ENCODE measurements at regions not wholly inside any gene's neighbourhood (a gene's known extent, or its start where the extent isn't known, plus 50 kb on each side); places are given as distances from the start of the nearest gene placed in this dataset.

GRCh38 chr7:16084370-16084769 lies 337.0 kb downstream of the CRPPA start:
- no peak for DNase-seq

DNA sequence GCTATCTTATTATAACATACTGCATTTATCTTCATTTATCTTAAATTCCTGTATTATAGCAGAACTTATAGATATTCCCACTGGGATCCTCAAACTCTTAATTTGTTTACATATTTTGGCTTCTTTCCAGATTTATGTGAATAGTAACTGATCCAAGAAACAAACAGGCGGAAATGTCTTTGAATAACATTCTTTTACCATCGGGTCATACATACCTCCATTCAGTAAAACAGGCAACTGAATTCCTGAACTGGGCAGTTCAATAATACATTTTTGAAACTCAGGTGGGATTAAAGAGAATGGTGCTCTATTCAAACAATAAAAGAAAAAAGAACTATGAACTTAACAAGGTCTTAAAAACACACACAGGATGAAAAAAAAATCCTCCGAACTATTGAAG lies 337.4 kb downstream of the CRPPA start:
- no peak for DNase-seq

- DNase-seq = no peak
Measured at GRCh38 chr7:16080131-16080530, 341.2 kb downstream of the CRPPA start.

DNA sequence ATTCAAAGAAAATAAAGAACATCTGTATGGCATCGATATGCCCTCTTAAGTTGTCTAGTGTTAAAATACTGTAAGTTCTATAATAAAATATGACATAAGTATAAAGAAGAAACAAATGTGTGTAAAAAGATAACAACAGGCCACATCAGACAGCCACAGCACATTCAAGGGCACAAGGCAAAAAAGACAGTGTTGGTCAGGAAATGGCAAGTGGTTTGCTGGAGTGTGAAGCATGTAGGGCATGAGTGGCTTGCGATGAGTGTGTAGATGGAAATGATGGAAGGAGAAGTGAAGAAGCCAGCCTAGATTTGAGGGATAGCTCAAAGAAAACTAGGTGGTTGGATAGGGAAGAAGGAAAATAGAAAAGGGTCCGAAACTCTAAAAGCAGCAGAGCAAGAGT lies 341.6 kb downstream of the CRPPA start:
- no peak for DNase-seq

- peak; percentile 42 for DNase-seq
Measured at GRCh38 chr7:16078076-16078952, 343.0 kb downstream of the CRPPA start.

GRCh38 chr7:16071246-16071857 lies 350.0 kb downstream of the CRPPA start:
- peak; percentile 58 for DNase-seq

DNA sequence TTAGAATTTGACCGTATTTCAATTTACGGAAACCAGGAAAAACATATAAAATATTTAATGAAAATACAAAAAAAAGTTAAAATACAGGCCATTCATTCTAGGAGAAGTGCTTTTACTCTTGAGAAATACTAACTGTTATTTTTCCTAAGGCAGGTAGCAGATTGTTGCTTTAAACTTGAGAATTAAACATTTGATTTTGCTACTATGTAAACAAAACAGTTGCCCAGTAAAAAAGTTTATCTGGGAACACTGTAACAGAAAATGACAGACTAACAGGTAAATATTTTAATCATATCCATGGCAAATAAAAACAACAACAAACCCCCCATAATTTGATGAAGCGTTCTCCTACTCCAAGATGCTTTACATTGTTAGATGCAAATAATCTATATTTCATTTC lies 350.5 kb downstream of the CRPPA start:
- DNase-seq = no peak

DNA sequence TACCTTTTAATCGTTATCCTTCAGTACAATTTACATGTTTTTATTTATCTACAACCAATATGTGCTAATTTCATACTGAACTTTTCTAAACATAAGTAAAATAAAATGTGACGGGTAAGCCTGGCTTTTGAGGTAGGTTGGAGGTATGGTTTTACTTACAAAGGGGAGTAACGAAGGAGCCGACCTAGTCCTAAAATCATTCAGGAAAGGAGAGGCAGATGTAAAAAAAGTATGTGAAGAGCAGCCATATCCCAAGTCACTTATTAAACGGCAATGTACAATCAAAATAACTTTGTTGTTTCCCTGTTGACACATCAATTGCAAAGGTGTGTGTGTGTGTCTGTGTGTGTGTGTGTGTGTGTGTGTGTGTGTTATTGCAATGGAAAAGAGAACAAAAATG lies 351.3 kb downstream of the CRPPA start:
- DNase-seq = no peak

- DNase-seq = no peak
Measured at GRCh38 chr7:16068183-16068582, 353.2 kb downstream of the CRPPA start.

DNA sequence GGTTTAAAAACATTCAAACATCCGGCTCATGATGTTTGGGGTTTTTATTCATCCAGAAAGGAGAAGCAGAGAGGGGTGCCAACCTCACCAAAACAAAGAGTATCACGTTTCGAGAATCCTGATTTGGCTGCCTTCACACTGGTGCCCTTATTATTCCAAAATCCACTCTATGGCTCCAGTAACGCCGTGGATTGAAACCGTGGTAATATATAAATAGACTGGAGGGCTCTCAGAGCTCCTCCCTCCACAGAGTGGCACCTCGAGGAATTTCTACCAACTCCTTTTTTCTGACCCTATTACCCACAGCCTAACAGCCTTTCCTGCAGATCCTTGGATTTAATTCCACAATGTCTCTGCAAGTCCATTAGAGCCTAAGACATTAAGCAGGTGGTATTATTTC lies 353.6 kb downstream of the CRPPA start:
- no peak for DNase-seq

- DNase-seq = no peak
Measured at GRCh38 chr7:16066805-16067459, 354.4 kb downstream of the CRPPA start.

DNA sequence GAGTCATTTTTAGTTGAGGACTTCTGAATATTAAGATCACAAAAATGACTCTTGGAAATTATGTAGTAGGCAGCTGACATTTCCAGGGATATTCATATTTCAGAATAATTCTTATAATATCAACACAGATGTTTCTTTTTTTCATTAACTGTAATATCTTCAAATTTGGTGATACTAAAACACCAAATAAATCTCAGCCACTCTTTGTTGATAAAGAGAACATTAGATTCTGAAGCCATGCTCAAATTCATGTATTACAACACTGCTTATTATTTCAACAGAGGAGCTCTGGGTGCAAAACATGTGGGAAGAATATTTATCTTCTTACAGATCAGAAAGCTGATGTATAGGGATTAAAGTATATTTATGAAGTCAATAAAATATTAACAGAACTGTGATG lies 355.4 kb downstream of the CRPPA start:
- DNase-seq = no peak

DNA sequence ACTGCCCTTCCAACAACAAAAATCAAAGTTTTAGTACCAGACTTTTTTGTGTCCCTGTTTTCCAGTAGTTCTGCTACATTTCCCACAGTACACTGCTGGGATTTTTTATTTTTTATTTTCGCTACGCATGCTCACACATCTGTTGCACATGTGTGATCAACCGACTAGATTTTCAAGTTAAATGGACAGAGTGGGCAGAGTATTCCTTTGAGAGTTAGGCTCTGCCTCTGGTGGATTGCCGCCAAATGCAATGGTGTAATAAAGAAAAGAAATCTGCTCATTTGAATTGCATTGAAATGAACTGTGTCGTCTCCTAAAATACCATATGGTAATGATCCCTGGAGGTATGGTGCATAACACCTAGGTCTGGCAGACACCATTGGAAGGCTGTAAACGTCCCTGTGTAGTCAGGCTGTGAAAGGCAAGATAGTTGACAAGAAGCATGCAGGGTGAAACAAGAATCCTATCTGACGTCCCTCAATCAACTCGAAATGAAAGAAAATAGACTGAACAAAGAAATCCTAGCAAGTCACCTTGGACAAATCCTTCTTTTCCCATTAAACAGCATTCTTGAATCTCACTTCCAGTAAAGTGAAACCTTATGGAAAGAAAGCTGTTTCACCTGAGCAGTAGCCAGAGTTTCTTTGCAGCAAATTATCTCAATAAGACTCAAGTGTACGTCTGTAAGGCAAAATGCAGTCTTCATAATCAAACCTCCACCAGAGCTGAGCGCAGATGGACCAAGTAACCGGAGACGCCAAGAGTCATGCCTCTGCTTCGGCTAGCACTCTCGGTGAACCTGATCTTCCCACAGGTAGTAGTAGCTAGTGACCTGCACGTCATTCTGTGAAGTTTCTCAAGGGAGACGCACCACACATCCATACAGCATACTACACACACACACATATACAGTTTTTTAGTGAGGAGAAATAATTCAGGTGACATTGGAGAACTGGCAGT lies 357.3 kb downstream of the CRPPA start:
- no peak for DNase-seq

GRCh38 chr7:16063221-16063620 lies 358.1 kb downstream of the CRPPA start:
- DNase-seq = no peak

- no peak for DNase-seq
Measured at GRCh38 chr7:16062269-16062668, 359.1 kb downstream of the CRPPA start.

- DNase-seq = no peak
Measured at GRCh38 chr7:16061630-16062029, 359.7 kb downstream of the CRPPA start.

- DNase-seq = no peak
Measured at GRCh38 chr7:16061011-16061410, 360.3 kb downstream of the CRPPA start.

DNA sequence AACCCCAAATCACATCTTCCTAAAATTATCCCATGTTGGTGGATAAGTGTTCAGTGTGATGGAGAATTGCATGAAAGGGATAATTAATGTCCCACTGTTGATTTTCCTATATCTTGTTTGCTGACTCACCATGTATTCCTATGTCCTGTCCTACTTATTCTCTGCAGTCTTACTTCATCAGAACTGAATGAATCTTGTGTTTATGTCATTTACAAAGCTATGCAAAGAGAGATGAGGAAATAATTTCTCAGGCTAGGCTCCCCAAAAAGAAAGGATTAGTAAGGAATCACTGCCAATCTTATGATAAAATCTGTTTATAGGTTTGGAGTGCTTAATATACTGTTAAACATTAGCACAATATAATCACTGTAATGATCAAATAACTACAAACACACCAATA lies 360.8 kb downstream of the CRPPA start:
- DNase-seq = no peak

GRCh38 chr7:16055263-16055976 lies 365.9 kb downstream of the CRPPA start:
- no peak for DNase-seq

- DNase-seq = no peak
Measured at GRCh38 chr7:16051561-16052255, 365.2 kb upstream of the MEOX2 start.

DNA sequence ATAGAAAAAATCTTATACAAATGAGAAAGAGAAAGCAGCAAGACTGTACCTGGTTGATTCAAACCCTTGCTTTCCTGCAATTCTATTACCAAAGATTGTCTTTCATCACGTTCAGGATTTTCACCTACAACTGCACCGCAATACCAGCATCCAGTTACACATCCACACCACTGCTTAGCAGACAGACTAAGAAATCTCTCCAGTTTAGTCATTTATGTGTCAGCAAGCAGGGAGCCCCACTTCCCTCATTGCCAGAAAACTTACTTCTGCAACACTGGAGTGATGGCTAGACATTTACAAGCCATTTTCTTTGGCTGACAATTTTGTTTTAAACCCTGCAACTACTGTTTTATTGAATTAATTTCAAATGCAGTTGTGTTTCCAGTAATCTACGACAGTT lies 359.6 kb upstream of the MEOX2 start:
- DNase-seq = no peak

DNA sequence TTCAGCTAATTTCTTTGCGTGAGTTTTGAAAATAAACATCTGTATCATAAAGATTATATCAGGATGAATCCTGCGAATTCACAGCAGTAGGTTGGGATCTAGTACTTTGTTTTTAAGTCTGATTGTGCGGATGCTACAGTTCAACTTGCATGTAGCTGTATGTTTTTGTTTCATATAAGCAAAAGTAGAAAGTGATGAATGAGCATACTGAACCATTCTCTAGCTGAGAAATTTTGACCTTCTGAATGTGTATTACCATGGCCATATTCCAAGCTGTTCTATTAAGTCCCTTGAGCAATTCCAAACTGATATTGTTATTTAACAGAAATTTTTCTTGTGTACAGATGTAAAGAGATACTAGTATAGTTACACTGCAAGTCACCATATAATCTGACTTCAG lies 358.8 kb upstream of the MEOX2 start:
- DNase-seq = no peak

Measured in activated CD4-positive, alpha-beta T cell treated with anti-CD3 and anti-CD28 coated beads, Interleukin-2, amount 50 U/mL, for 16 hours (primary cell).